Left hindlimb (tissue), 1 donor: ENCODE measurements at regions not wholly inside any gene's neighbourhood (a gene's known extent, or its start where the extent isn't known, plus 50 kb on each side); places are given as distances from the start of the nearest gene placed in this dataset.
"Not testable (repeated sequence)": the region's sequence is repeated elsewhere in the genome, so short reads cannot be mapped to it uniquely, and the experiment has no call there.

Experiments
- DNase-seq: peaks from one replicate; pipeline ENCODE4 v3.0.0-alpha.2; 2018

DNA sequence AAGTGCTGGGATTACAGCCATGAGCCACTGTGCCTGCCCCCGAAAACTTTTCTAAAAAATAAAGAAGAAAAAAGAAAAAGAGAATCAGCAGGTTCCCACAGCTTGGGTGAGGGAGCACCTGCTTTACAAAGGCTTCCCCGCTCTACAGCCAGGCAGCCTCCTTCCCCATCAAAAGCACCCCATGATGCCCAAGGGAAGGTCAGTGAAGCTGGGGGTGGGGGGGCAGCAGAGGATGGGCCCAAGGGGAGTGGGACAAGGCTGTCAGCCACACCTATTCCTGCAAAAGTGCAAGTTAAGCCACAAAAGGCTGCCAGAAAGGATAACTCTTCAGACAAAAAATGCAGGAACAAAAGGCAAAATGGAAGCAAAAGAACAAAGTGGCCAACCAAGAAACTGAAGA, 72.5 kb downstream of the FAM50B start:
- DNase-seq: no peak

GRCh38 chr6:3922619-3923018, 73.4 kb downstream of the FAM50B start:
- not testable (repeated sequence) for DNase-seq

GRCh38 chr6:3925223-3926149, 76.3 kb downstream of the FAM50B start:
- not testable (repeated sequence) for DNase-seq

DNA sequence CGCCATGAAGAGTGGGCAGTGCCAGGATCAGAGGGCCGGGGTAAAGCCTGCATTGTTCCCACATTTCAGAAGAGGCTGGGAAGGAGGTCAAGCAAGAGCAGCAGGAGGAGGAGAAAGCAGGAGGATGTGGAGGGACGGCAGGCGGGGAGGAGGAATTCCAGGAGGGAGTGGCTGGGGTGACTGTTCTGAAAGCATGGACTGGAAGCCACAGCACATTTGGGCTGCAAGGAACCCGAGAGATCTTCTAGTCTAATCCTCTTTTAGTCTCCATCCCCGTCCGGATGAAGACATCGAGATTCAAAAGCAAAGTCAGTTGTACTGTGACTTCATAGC, 76.9 kb downstream of the FAM50B start:
- no peak for DNase-seq

DNA sequence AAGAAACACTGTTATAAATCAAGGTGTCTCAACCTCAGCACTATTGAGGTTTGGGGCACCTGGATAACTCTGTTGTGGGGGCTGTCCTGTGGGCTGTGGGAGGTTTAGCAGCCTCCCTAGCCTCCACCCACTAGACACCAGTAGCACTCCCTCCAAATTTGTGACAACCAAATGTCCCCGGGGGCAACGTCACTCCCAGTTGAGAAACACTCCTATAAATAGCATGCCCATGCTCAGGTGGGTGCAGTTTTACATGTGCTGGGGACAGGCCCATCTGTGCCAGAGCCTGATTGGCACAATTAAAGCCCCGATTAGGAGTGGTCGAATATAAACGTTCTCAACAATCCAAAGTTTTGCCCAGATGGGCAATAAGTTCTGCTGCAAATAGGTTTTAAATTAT, 78.9 kb downstream of the FAM50B start:
- DNase-seq: no peak

DNA sequence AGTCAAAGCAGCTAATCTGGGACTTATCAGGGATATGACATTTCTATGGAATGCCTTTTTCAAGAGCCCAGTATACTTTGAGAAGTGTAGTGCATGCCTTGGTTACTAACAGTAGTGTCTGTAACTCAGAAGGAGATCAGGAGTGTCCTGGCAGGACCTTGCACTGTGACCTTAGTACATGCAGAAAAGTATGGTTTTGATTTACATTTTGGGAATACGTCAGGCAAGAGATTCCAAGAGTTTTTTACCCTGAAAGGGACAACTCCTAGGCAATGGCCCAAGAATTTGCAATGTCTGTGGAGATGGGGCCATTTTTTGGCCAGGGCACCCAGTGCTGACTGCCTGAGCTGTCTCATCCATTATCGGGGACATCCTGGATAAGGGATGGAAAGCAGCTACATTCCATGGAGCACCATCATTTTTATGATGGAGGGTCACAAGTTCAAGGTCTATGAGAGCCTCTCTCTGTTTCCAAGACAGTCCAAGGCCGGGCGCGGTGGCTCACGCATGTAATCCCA, 80.2 kb downstream of the FAM50B start:
- no peak for DNase-seq

DNA sequence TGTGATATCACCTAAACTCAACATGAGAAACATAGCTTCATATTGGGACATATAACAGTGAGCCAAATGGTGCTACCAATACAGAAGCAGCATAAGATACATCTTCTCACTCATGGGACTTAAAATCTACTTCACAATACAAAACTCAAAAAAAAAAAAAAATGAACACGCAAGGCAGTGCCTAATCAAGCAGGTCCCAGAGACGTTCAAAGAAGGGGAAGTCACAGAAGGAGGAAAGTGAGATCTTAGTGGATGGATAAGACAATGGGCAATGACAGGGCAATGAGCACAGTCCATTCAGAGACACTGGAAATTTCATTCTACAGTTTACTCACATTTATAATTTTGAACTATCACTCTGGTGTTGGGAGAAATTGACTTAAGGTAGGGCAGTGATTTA, 88.3 kb downstream of the FAM50B start:
- DNase-seq: no peak

DNA sequence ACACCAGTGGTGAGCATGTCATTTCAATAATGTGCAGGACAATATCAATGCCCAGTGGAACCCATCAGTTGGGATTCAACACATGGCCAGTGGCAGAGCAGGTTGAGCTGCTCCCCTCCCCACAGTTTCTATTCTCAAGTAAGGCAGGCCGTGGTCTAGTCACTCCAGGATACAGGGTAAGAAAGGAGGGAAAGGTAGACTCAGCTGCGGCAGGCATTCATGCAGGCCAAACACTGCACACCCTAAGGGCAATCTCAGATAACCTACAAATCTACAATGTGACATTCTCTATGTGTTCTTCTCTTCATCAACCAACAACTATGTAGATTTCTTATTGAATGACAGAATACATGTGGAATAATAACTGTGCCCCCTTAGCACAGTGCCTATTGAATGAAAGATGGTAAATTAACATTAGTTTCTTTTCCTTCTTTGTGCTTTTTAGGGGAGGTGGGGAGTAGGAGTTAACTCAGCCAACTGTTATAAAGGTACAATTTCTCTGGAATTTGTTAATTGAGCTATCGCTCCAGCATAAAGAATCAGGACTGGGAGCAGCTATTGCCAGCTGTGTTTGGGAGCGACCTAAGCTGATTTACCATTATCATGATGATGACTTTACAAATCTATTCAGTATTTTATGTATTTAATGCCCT, 89.7 kb downstream of the FAM50B start:
- no peak for DNase-seq

GRCh38 chr6:3939368-3939958, 90.3 kb downstream of the FAM50B start:
- no peak for DNase-seq

DNA sequence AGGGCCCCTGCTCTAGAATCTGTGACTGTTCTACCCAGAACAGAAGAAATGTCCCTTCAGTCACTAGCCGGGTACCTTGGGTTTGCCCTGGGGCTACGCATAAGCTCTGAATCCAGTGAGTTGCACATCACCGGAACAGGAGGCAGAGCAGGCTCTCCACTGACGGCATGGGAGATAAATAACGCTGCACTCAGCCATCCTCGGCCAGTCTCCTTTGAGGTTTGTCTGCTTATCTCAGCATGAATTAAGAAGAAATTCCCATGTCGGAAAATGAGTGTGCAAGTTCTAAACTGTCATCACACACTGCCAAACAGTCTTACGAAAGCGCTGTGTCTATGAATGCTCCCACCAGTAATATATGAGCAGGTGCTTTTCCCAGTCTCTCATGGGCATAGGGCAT, 90.8 kb downstream of the FAM50B start:
- DNase-seq: no peak

- no peak for DNase-seq
Observed at GRCh38 chr6:3940703-3941102, 91.5 kb downstream of the FAM50B start.

DNA sequence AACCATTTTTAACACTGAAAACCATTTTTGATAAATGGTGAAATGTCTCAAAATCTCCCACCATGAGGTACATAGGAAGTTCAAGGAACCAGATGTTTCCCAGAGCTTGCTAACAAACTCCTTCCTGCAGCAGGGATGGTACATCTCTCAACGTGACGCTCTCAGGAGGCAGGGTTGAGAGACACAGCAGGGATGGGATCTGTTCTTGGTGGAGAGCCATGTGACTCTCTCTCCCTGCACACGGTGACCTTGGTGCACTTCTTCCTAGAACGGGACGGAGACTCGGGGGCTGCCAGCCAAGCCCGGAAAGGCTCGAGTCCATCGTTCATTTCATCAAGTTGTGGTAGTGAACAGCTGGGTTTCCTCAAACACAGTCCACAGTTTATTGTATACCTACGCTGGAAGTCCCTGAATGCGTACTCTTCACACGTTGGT, 94.2 kb downstream of the FAM50B start:
- no peak for DNase-seq

DNA sequence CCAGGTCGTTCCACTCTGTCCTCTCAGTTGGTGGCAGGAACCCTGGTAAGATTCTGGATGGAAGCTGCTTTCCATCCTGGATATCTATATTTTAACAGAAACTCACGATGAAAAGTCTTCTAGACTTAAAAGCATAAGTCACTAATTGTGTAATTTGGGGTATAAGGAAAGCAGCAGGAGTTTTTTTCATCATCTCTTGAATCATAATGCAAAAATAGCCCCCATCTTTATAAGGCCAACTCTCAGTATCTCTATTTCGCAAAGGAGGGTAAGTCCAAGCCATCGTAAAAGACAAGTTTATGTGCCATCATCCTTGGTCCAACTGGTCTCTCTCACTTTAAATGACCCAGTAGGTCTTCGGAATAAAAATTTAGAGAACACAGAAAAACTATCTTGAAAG, 95.1 kb downstream of the FAM50B start:
- DNase-seq: no peak

DNA sequence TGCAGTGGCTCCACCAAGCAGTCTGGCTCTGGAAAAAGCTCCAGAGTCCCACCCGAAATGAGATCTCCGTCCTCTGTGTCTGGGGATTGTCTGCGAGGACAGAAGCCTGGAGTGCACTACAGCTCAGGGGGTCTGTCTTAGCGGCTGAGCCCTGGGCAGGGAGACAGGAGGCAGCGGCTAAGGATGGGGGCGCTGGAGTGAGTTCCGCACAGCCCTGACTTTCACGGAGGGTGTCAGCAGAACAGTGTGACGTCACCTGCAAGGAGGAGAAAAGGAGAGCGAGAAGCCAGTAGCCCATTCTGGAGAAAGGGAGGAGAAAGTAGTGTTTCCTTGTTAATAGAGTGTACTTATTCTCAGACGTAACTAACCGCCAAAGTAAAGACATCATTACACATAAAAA, 97.6 kb downstream of the FAM50B start:
- DNase-seq: no peak

- DNase-seq: no peak
Observed at GRCh38 chr6:3948866-3949265, 99.7 kb downstream of the FAM50B start.

- no peak for DNase-seq
Observed at GRCh38 chr6:3949521-3949920, 100.3 kb downstream of the FAM50B start.

DNA sequence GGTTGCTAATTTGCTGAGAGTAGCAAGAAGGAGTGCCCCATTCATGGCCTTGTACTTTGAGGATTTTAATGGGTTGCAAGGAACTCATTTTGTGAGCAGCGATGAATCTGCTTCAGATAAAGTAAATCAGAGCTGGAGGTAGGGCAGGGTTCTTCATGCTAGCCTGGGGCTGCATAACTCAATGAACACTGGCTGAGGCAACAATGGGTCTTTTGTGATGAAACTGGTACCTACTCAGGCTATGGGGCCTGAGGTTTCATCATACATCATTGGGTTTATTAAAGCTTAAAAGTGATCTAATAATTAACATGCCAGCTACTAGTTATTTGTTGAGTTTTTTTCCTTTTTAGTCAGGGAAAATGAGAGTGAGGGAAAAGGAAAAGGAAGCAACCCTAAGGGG, 106.9 kb downstream of the FAM50B start:
- DNase-seq: no peak

GRCh38 chr6:3957321-3957720, 108.1 kb downstream of the FAM50B start:
- no peak for DNase-seq

DNA sequence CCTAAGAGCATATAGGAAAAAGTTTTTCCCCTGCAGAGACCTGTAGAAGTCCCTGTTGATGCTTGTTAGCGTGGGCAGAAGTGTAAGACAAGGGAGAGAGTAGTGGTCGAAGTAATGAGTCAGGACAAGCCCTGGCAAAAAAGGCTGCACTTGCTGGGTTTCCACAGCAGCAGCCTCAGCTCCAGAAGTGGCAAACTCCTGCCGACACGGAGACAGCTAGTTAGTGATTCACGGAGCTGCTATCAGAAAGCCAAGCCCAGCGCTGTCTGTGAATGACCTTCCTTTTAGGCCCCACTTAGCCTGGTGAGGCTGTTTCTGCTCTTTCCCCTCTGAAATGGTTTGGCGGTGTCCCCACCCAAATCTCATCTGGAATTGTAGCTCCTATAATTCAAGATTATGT, 109.1 kb downstream of the FAM50B start:
- DNase-seq: no peak

- no peak for DNase-seq
Observed at GRCh38 chr6:3959385-3959784, 110.2 kb downstream of the FAM50B start.

DNA sequence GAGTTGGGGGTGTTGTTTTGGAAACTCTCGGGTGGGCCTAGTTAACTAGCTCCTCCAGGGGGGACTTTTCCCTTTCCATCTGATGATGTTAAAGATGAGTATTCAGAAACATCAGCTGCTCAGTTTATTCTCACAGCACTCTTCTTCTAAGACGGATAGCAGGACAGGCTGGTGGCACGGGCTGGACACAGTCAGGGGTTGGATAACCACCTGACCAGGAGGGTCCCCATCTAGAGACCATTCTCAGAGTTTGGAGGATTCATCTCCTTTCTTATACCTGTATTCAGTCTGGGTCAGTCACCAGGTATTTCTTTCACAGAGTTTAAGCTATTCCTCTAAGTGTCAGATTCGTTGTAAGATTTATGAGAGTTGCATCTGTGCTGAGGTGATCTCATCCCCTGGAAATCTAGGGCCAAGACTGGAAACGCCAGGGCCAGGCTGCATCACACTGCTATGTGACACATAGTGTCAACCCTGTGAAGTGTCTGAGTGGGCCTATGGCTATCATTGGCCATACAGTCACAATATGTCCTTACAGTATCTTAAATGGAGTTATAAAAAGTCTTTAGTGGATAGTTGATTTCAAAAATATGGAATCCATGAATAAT, 111.7 kb downstream of the FAM50B start:
- no peak for DNase-seq

DNA sequence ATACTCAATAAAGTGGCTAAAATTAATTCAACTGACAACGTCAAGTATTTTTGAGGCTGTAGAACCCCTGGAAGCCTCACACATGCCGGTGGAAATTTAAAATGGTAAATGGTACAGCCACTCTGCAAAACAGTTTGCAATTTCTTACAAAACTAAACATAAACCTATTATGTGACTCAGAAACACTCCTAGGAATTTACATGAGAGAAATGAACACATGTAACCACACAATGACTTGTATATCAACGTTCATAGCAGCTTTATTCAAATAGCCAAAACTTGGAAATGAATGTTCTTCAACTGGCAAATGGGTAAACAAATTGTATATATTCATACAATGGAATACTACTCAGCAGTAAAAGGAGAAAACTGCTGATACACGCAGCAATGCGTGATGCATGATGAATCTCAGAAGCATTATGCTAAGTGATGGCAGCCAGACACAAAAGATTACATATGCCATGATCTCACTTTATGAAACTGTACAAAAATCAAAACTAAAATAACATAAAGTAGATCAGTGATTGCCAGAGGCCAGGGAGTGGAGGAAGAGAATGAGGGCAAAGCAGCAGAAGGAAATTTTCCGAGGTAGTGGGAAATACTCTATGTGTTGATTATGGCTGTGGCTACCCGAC, 112.5 kb downstream of the FAM50B start:
- no peak for DNase-seq
